PC-3 (cell line): ENCODE measurements at regions not wholly inside any gene's neighbourhood (a gene's known extent, or its start where the extent isn't known, plus 50 kb on each side); places are given as distances from the start of the nearest gene placed in this dataset.

Experiments used
- CTCF ChIP-seq: fragments of 300-600 bp; sonication (generic); conservative IDR thresholded peaks from 2 replicates; pipeline ENCODE4 v1.5.1; 2017; ENCODE audit warnings: antibody characterized with exemption, low read depth, mild to moderate bottlenecking, low read length
- EZH2 ChIP-seq: fragments of 300-600 bp; sonication (generic); IDR thresholded peaks from one replicate; pipeline ENCODE4 v1.6.1; 2017; ENCODE audit warnings: antibody characterized with exemption, mild to moderate bottlenecking, low read length; ENCODE audit not compliant: unreplicated experiment
- EZH2phosphoT487 ChIP-seq: fragments of 300-600 bp; sonication (generic); IDR thresholded peaks from 2 replicates; pipeline ENCODE4 v1.6.1; 2018; ENCODE audit warnings: mild to moderate bottlenecking, antibody characterized with exemption, low read length, borderline replicate concordance

- TF ChIP-seq CTCF: no peak
- TF ChIP-seq EZH2: no peak
- no peak for TF ChIP-seq EZH2phosphoT487
Observed at GRCh38 chr17:11178581-11178980, 62.4 kb upstream of the SHISA6 start.
